Retina (tissue), 1 donor: ENCODE measurements at regions not wholly inside any gene's neighbourhood (a gene's known extent, or its start where the extent isn't known, plus 50 kb on each side); places are given as distances from the start of the nearest gene placed in this dataset.

Experiments used
- DNase-seq: peaks from one replicate; pipeline ENCODE4 v3.0.0-alpha.2; 2016

DNA sequence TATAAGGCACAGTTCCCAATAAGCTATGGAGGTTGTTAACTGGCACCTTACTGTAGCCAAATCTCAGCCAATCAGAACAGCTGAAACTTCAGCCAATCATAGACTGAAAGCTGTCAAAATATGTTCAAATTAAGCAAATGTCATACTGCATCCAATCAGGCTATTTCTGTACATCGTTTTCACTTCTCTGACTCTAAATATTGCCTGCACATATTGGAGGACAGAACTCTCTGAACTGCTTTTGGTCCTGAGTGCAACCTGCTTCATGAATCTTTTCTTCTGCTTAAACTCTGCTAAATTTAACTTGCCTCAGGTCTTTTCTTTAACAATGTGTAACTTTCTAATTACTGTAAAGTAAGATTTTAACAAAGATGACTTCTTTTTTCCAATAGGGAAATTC is 1198.9 kb upstream of the PCDH7 start:
- DNase-seq, result no peak

DNA sequence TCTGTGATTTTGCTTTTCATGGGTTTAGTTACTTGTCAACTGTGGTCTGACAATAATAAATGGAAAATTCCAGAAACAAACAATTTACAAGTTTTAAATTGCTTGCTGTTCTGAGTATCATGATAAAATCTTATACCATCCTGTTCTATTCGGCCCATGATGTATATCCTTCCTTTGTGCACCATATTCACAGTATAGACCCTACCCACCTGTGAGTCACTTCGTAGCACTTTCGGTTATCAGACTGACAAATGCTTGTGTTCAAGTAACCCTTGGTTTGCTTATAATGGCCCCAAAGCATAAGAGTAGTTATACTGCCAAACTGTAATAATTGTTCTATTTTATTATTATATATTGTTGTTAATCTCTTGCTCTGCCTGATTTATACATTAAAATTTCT is 1183.4 kb upstream of the PCDH7 start:
- no peak for DNase-seq

DNA sequence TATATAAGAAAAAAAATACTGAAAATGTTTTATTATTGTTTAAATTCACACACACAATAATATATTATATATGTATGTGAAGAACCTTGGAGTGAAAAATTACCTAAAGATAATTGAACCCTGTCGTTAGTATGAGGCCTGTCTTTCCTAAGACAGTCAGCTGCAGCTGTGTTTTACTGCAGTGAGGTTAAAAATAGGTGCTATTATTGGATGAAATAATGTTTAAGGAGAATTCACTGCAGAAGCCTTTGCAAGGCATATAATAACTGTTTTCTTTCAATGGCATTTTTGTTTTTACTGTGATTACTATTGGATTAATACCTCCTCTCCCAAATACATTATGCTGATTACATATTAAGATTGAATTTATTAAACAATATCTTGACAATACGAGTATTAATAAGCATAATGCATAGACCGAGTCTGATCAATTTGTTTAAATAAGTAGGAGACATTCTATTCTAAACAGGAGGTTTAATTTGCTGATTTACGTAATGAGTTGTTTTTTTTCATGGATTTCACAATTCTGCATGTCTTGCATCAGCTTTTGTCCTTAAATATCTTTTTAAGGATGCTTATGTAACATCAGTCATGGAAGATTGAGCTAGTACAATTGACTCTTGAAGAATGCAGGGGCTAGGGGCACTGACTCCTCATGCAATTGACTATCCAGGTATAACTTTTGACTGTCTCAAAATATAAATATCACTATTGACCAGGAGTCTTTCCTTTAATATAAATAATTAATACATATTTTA is 1181.1 kb upstream of the PCDH7 start:
- DNase-seq, result no peak

DNA sequence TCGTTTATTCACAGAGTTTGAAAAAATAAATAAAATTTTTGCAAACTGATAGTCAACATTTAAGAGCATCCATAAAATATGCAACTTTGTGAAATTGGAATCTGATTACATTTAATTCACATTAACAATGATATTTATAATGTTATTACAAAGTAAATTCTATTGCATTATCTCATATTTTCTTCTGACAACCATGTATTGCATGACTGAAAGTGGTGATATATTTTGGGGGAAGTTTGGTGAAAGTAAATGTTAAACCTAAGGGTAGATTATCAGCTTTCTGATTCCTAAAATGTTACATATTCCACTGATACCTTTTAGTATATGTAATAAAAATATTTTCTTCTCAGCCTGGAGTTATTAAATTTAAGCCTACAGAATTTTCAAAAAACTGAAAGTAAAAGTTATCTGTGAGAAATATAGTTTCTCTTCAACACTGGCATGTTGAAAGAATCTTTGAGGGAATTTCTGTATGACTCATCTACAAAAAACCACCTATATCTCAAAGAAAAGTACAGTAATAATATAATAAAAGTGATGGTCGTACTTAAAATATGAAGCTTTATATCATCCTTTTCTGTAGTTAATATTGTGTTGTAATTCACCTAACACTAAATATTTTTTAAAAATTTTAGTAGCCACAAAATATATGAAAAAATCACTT is 1179.6 kb upstream of the PCDH7 start:
- no peak for DNase-seq

DNA sequence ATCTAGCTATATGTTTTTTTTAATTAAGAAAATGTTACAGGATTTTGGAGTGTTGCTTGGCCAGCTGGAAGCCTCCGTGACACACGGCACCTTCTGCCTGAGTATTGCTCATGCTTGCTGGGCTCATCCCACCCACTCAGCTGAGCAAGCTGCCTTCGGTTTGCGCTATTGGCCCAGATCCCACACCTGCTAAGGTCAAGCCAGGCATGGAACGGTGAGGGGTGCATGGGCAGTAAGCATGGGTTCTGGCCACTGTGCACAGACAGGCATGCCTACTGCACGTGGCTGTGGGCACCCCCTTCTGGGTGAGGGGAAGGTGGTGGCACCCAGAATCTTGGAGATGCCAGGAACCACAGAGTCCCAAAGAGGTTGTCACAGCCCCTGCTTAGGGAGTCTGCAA is 1178.4 kb upstream of the PCDH7 start:
- DNase-seq, result no peak

DNA sequence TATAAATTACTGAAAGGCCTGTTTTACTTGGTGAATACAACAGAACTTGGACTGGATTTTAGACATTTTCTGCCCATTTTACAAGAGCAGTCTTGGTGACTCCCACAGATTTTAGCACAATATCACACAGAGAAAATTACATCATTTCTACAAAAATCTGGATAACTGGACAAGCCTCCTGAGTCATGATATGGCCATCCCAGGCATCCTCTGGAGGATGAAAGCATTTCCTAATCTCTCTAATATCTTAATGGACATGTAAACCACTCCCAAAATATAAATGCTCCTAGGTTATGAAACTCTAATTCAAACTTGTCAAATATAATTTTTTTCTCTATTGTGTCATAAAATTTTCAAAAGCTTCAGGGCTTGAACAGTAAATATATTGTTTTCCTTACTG is 1170.8 kb upstream of the PCDH7 start:
- DNase-seq, result no peak

DNA sequence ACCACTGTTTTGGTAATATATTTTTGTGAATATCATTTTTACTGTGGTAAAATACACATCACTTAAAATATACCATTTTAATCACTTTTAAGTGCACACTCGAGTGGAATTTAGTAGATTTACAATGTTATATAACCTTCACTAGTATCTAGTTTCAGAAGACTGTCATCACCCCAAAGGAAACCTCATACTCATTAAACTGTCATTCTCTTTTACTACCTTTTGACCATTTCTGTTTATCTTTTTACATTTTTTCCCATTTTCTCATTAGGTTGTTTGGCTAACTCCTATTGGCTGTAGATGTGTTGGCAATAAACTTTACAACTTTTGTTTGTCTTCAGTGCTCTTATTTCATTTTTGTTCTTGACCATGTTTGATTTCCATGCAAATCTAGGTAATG is 1168.3 kb upstream of the PCDH7 start:
- DNase-seq, result no peak

DNA sequence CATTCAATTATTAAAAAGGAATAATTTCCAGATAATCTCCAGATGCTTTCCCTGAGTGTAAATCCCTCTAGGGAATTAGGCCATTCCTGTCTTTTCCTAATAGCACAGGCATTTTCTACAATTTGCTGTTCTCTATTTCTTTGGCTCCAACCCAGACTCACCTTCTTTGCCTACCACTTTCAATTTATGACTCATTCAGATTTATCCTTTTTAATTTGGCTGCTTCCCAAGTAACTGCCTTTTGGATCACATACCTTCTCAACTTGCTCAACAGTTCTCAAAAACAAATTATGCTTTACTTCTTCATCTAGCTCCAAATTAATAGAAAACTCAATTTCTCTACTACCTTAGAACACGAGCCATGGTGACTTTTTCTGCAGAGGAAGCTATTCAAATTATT is 1166.3 kb upstream of the PCDH7 start:
- DNase-seq, result no peak

DNA sequence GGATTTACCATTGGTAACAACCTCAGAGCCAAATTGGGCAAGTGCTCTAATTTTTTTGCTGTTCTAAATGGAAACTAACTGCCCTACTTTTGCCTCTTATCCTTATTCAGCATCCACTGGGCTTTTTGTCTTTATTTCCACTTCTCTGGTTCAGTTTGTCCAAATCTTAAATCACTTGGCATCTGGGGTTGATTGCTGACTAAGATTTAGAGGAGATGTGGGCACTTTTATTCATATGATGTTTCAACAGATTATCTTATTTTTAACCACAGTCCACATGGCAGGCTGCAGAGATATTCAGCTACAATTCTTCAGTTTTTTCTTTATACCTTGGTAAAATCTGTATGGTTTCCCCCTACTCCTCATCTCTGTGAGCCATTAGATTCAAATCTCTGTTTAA is 1161.4 kb upstream of the PCDH7 start:
- no peak for DNase-seq

DNA sequence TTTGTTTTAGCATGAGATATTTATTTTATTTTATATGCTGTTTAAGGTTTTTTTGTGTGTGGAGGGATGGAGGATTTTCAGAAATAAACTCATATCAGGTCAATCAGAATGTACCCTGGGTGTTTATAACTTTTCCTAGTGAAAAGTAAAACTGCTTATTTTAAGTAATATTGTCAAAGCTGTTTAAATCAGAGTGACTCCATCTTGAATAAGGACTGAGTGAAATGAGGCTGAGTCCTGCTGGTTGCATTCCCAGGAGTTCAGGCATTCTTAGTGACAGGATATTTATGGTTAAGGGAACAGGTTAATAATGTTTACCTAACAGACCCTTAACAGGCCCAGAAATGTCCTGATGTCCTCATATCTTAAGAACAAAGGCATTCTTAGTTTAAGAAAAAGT is 1160.9 kb upstream of the PCDH7 start:
- no peak for DNase-seq

DNA sequence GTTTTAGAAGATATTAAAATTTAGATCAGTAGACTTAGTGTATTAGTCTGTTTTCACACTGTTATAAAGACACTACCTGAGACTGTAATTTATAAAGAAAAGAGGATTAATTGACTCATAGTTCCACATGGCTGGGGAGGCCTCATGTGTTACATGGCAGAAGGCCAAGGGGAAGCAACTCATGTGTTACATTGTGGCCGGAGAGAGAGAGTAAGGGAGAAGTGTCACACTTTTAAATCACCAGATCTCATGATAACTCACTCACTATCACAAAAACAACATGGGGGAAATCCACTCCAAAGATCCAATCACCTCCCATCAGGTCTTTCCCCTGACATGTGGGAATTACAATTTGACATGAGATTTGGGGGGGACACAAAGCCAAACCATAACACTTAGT is 1159.7 kb upstream of the PCDH7 start:
- no peak for DNase-seq

DNA sequence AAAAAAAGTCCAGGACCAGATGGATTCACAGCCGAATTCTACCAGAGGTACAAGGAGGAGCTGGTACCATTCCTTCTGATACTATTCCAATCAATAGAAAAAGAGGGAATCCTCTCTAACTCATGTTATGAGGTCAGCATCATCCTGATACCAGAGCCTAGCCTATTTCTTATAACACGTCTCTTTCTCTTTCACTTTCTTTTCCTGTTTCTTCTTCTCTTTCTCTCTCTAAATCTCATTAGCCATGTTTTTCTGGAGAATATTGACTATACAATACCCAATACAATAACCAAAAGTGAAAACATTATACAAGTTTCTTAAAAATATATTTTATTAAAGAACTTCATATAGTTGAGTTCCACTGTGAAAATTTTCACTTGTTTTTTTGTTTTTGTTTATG is 1154.9 kb upstream of the PCDH7 start:
- DNase-seq, result no peak

DNA sequence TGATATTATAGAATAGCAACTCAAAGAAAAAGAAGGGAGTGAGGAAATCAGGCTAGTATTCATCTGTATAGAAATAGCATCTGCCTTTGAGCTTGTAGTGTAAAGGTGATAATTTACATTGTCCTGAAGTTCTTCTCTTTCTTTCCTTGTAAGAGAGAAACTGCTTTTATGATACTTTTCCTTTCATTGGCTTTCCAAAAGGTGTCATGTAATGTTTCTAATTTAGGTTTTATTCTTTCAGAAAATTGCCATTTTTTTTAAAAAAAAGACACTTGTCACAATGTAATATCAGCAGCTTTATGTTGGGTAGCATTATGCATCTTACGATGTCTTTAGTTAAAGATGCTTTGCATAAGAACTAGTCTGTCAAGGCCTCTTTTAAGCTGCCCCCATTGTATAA is 1153.8 kb upstream of the PCDH7 start:
- no peak for DNase-seq

DNA sequence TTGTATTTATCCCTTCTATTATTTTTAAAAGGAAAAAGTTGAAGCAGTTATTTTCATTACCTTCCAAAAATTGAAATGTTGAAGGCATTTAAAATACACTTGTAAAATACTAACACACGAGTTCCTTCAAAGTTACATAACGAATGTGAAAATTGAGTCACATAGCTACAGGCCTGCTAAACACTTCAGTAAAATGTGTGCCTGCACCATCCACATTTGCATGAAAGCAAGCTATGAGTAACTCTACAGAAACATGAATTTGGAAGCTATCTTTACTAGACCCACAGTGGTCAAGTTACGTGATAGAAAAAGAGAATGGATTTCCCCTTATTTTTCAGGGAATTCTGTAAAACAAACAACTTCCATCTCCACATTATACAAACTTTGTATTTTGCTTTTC is 1148.8 kb upstream of the PCDH7 start:
- no peak for DNase-seq

DNA sequence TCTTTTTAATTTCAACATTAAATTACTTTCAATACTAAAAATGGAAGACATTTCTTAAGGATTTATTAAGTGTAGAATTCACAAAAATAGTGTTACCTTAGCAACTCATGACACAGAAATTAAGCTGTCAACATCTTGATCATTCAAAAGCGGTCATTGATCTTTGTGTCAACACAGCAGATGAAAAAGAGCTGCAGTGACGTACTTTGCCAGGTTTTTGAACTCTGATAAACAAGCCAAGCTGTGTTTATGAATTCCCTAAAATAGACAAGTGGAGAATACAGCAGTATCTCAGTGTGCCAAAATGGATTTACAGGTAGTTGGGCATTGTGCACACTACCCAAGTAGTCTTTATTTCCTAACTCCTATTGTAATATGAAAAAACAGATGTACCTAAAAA is 1141.8 kb upstream of the PCDH7 start:
- DNase-seq, result no peak

DNA sequence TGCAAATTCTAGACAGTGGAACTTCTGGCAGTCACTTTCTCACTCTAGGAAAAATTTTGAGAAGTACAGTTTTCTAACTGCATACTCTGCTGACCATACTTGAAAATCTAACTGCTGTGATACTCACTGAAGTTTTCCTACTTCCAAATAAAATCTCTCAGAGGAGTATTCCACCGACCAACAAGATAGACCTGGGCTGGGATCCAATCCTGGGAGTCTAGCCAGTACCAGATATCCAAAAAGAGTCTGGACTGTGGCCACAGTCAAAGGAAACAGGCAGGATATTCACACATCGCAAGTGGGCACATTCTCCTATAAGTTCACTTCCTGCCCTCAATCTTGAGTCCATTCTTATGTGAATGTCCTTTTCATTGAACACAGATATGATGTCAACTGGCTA is 1138.7 kb upstream of the PCDH7 start:
- no peak for DNase-seq

DNA sequence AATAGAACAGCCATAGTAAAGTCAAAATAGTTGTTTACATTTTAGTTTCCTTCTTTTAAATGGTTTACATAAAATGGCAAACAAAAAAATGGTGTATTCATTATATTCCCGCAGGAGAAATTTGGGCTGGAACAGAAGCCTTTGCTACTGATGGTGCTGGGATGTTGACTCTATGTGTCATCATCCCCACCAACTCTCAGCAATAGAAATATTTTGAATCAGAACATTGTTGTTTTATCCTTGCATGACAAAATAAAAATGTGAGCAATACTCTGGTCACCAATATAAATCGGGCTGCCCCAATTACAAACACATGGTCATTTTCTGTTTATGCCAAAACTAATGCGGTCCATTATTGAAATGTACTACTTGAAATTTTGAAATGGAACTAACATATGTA is 1131.6 kb upstream of the PCDH7 start:
- DNase-seq, result no peak

DNA sequence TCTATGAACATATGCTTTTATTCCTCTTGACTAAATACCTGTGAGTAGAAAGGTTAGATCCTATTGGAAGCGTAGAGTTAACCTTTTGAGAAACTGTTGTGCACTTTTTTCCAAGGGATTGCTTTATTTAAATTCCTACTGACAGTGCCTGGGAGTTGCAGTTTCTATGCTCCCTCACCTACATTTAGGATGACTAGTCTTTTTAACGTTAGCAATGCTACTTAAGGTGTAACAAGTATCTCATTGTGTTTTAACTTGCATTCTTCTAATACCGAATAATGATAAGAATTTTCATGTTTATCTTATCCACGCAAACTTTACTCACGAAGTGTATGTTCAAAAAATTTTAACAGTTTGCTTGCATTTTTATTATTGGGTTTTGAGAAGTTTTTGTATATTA is 1123.9 kb upstream of the PCDH7 start:
- no peak for DNase-seq

DNA sequence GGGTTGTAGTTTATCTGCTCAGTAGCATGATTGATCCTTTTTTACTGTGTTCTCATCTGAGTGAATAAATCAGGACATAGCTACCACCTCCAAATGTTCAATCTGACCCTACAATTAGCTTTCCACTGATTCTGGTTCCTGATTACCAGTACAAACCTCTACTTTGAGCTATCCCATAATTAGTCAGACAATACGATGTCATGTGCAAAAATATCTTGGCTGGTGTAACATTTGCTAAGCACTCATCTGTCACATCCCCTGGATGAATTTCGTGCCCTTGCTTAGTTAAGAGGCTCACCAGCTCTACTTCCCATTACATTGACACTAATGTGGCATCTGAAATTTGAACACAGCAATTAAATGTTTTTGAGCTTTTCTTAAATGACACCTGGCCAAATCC is 1101.0 kb upstream of the PCDH7 start:
- no peak for DNase-seq

DNA sequence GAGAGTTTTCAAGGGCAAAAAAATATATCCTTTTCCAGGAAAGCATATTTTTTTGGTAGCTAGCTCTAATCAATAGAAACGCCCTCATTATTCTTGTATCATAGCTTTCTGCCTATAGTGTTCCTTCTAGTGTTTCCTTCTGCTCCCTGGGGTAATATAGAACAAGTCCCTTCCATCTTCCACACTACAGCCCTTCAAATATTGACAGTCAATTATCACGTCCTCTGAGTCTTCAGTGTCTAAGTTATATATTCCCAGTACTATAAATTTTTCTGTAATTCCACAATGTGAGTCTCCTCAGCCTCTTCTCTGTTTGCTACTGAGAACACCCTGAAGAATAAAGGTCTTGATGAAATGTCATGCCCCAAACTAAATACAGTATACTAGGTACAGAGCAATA is 1088.0 kb upstream of the PCDH7 start:
- no peak for DNase-seq

DNA sequence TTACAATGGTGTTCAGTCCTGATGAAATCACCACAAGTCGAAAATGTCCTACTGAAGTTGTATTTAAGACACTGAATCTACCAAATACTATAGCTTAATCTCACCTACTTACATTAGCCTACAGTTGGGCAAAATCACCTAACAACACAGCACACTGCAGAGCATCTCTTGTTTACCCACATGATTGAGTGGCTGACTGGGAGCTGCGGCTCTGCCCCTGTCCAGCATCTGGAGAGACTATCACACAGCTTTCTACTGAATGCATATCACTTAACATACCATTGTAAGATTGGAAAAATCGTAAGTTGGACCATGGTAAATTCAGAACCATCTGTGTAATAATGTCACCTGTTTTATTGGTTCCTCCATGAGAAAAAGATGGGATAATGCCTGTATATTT is 1083.2 kb upstream of the PCDH7 start:
- DNase-seq, result no peak

DNA sequence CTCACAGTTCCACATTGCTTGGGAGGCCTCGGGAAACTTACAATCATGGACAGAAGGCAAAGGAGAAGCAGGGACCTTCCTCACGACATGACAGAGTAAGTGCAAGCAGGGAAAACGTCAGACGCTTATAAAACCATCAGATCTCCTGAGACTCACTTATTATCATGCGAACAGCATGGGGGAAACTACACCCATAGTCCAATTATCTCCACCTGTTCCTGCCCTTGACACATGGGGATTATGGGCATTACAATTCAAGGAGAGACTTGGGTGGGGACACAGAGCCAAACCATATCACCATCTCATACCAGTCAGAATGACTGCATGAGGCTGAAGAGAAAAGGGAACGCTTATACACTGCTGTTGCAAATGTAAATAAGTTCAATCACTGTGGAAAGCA is 1066.9 kb upstream of the PCDH7 start:
- no peak for DNase-seq

DNA sequence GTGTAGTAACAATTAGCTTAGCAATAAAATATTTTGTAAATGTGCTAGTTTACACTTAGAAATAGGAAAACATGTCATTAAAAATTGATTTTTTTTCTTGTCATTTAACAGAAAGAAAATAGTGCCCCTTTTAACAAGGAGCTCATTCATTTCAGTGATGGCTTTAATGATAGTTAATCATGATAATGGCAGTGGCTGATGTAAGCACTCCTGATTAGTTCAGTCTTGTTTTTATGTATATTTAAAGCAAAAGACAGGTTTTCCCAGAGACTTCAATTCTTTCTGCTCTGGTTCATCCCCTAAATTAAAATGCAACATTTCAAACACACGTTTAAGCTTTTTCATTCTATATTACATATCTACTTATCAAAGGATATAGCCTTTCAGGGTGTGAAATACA is 1039.5 kb upstream of the PCDH7 start:
- no peak for DNase-seq

DNA sequence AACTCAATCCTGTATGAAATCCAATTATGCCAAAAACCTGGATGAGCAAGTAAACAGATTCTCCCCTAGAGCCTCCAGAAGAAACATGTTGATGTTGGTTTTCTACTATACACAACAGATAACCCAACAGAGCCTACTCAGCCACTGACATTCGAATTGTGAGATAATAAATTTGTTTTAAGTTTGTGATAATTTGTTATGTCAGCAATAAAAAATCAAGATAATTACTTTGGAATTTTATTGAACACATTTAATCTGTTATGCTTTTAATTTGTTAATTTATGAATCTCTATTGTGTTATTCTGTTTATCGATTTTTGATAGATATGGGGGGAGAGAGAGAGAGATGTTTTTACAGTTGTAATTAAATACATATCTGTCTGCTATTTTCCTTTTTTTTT is 1016.1 kb upstream of the PCDH7 start:
- DNase-seq, result no peak

DNA sequence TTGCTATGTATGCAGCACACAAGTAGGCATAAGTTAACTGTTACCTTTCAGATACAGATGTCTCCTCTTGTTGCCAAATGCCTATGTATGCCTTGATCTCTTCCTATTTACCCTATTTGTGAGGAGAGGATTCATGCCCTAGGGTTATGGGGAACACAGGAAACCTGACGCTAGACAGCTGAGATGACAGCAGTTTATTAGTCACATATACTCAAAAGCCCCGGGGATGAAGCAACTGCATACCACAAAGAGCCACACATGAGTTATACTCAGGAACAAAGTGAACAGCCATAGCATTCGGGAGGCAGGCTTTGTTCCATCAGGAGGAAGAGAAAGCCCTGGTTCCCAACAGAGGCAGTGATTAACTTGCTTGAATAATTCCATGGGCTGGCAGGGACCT is 1011.7 kb upstream of the PCDH7 start:
- DNase-seq, result no peak
